ENCODE measurements at regions not wholly inside any gene's neighbourhood (a gene's known extent, or its start where the extent isn't known, plus 50 kb on each side); places are given as distances from the start of the nearest gene placed in this dataset.

GRCh38 chr2:193751299-193751698 is 1556.6 kb upstream of the TMEFF2 start:
- Histone ChIP-seq H3K36me3 (ENCODE audit: control insufficient read depth in 4 of 4, insufficient read depth in 4 of 4, low read length in 3 of 4) (no peaks in the 10 kb centered on the region), H3K4me3 (ENCODE audit: control insufficient read depth in 1 of 7, extremely low read depth in 1 of 7, insufficient read depth in 4 of 7, low read depth in 2 of 7, low read length in 6 of 7) (no peak overlapping the region), H3K4me1 (ENCODE audit: control extremely low read depth in 1 of 4, control insufficient read depth in 4 of 4, insufficient read depth in 4 of 4, low read length in 3 of 4) (no peaks in the 10 kb centered on the region), H3K27ac (ENCODE audit: insufficient read depth in 1 of 2, low read depth in 1 of 2, low read length in 2 of 2, poor library complexity in 1 of 2, severe bottlenecking in 2 of 2) (no peak overlapping the region), H3K9me3 (ENCODE audit: control extremely low read depth in 1 of 5, control insufficient read depth in 4 of 5, insufficient read depth in 2 of 5, low read depth in 1 of 5, low read length in 4 of 5) (no peaks in the 10 kb centered on the region), H3K27me3 (replicated peaks in 2 of 5; ENCODE audit: control insufficient read depth in 4 of 5, insufficient read depth in 5 of 5, low read length in 4 of 5) (no peaks in the 10 kb centered on the region)
- POLR2A ChIA-PET = no interaction called here
- DNase-seq = no peak
- CTCF ChIA-PET = no interaction called here
- no CpG with 5 or more reads among the region's 2 CpGs for WGBS (ENCODE audit: insufficient coverage)

GRCh38 chr2:193749485-193749884 is 1554.8 kb upstream of the TMEFF2 start:
- DNase-seq = no peak
- CTCF ChIA-PET = no interaction called here
- H3K4me1 ChIP-seq (ENCODE audit: control extremely low read depth in 1 of 4, control insufficient read depth in 4 of 4, insufficient read depth in 4 of 4, low read length in 3 of 4) = no peaks in the 10 kb centered on the region
- H3K27me3 ChIP-seq (replicated peaks in 2 of 5; ENCODE audit: control insufficient read depth in 4 of 5, insufficient read depth in 5 of 5, low read length in 4 of 5) = no peaks in the 10 kb centered on the region
- no peak overlapping the region for H3K4me3 ChIP-seq (ENCODE audit: control insufficient read depth in 1 of 7, extremely low read depth in 1 of 7, insufficient read depth in 4 of 7, low read depth in 2 of 7, low read length in 6 of 7)
- H3K36me3 ChIP-seq (ENCODE audit: control insufficient read depth in 4 of 4, insufficient read depth in 4 of 4, low read length in 3 of 4) = no peaks in the 10 kb centered on the region
- no peak overlapping the region for H3K27ac ChIP-seq (ENCODE audit: insufficient read depth in 1 of 2, low read depth in 1 of 2, low read length in 2 of 2, poor library complexity in 1 of 2, severe bottlenecking in 2 of 2)
- no peaks in the 10 kb centered on the region for H3K9me3 ChIP-seq (ENCODE audit: control extremely low read depth in 1 of 5, control insufficient read depth in 4 of 5, insufficient read depth in 2 of 5, low read depth in 1 of 5, low read length in 4 of 5)
- no CpG with 5 or more reads among the region's 2 CpGs for WGBS (ENCODE audit: insufficient coverage)
- POLR2A ChIA-PET = no interaction called here

- Histone ChIP-seq H3K27me3 (replicated peaks in 2 of 5; ENCODE audit: control insufficient read depth in 4 of 5, insufficient read depth in 5 of 5, low read length in 4 of 5) (no peaks in the 10 kb centered on the region), H3K36me3 (ENCODE audit: control insufficient read depth in 4 of 4, insufficient read depth in 4 of 4, low read length in 3 of 4) (no peaks in the 10 kb centered on the region), H3K27ac (ENCODE audit: insufficient read depth in 1 of 2, low read depth in 1 of 2, low read length in 2 of 2, poor library complexity in 1 of 2, severe bottlenecking in 2 of 2) (no peak overlapping the region), H3K4me1 (ENCODE audit: control extremely low read depth in 1 of 4, control insufficient read depth in 4 of 4, insufficient read depth in 4 of 4, low read length in 3 of 4) (no peaks in the 10 kb centered on the region), H3K9me3 (ENCODE audit: control extremely low read depth in 1 of 5, control insufficient read depth in 4 of 5, insufficient read depth in 2 of 5, low read depth in 1 of 5, low read length in 4 of 5) (no peaks in the 10 kb centered on the region), H3K4me3 (ENCODE audit: control insufficient read depth in 1 of 7, extremely low read depth in 1 of 7, insufficient read depth in 4 of 7, low read depth in 2 of 7, low read length in 6 of 7) (no peak overlapping the region)
- 50% methylated on average over 1 of the region's 4 CpGs for WGBS (ENCODE audit: insufficient coverage)
- ChIA-PET CTCF (no interaction called here), POLR2A (no interaction called here)
- DNase-seq = no peak
These were observed 1548.4 kb upstream of the TMEFF2 start for GRCh38 chr2:193743089-193743488.

- Histone ChIP-seq H3K4me1 (ENCODE audit: control extremely low read depth in 1 of 4, control insufficient read depth in 4 of 4, insufficient read depth in 4 of 4, low read length in 3 of 4) (no peaks in the 10 kb centered on the region), H3K9me3 (ENCODE audit: control extremely low read depth in 1 of 5, control insufficient read depth in 4 of 5, insufficient read depth in 2 of 5, low read depth in 1 of 5, low read length in 4 of 5) (no peaks in the 10 kb centered on the region), H3K36me3 (ENCODE audit: control insufficient read depth in 4 of 4, insufficient read depth in 4 of 4, low read length in 3 of 4) (no peaks in the 10 kb centered on the region), H3K27ac (ENCODE audit: insufficient read depth in 1 of 2, low read depth in 1 of 2, low read length in 2 of 2, poor library complexity in 1 of 2, severe bottlenecking in 2 of 2) (no peak overlapping the region), H3K4me3 (ENCODE audit: control insufficient read depth in 1 of 7, extremely low read depth in 1 of 7, insufficient read depth in 4 of 7, low read depth in 2 of 7, low read length in 6 of 7) (no peak overlapping the region), H3K27me3 (replicated peaks in 2 of 5; ENCODE audit: control insufficient read depth in 4 of 5, insufficient read depth in 5 of 5, low read length in 4 of 5) (no peaks in the 10 kb centered on the region)
- POLR2A ChIA-PET = no interaction called here
- CTCF ChIA-PET = interaction anchor here (0.6 kb wide), 1 partner anchor 1288 kb away, joined by 3 read pairs; no protein-coding TSS in a partner anchor
- 96% methylated on average over 3 of the region's 4 CpGs for WGBS (ENCODE audit: insufficient coverage)
- DNase-seq = no peak
These were observed 1544.2 kb upstream of the TMEFF2 start for GRCh38 chr2:193738892-193739291.

- Histone ChIP-seq H3K4me1 (ENCODE audit: control extremely low read depth in 1 of 4, control insufficient read depth in 4 of 4, insufficient read depth in 4 of 4, low read length in 3 of 4) (no peaks in the 10 kb centered on the region), H3K4me3 (ENCODE audit: control insufficient read depth in 1 of 7, extremely low read depth in 1 of 7, insufficient read depth in 4 of 7, low read depth in 2 of 7, low read length in 6 of 7) (no peak overlapping the region), H3K9me3 (ENCODE audit: control extremely low read depth in 1 of 5, control insufficient read depth in 4 of 5, insufficient read depth in 2 of 5, low read depth in 1 of 5, low read length in 4 of 5) (no peaks in the 10 kb centered on the region), H3K36me3 (ENCODE audit: control insufficient read depth in 4 of 4, insufficient read depth in 4 of 4, low read length in 3 of 4) (no peaks in the 10 kb centered on the region), H3K27ac (ENCODE audit: insufficient read depth in 1 of 2, low read depth in 1 of 2, low read length in 2 of 2, poor library complexity in 1 of 2, severe bottlenecking in 2 of 2) (no peak overlapping the region), H3K27me3 (replicated peaks in 2 of 5; ENCODE audit: control insufficient read depth in 4 of 5, insufficient read depth in 5 of 5, low read length in 4 of 5) (no peaks in the 10 kb centered on the region)
- ChIA-PET CTCF (no interaction called here), POLR2A (no interaction called here)
- no peak for DNase-seq
These were observed 1518.2 kb upstream of the TMEFF2 start for GRCh38 chr2:193712912-193713311.

GRCh38 chr2:193703411-193703810 is 1508.7 kb upstream of the TMEFF2 start:
- no peak overlapping the region for H3K4me3 ChIP-seq (ENCODE audit: control insufficient read depth in 1 of 7, extremely low read depth in 1 of 7, insufficient read depth in 4 of 7, low read depth in 2 of 7, low read length in 6 of 7)
- WGBS (ENCODE audit: insufficient coverage) = no CpG with 5 or more reads among the region's 2 CpGs
- H3K27me3 ChIP-seq (replicated peaks in 2 of 5; ENCODE audit: control insufficient read depth in 4 of 5, insufficient read depth in 5 of 5, low read length in 4 of 5) = no peaks in the 10 kb centered on the region
- ChIA-PET POLR2A (no interaction called here), CTCF (no interaction called here)
- H3K27ac ChIP-seq (ENCODE audit: insufficient read depth in 1 of 2, low read depth in 1 of 2, low read length in 2 of 2, poor library complexity in 1 of 2, severe bottlenecking in 2 of 2) = no peak overlapping the region
- no peaks in the 10 kb centered on the region for H3K9me3 ChIP-seq (ENCODE audit: control extremely low read depth in 1 of 5, control insufficient read depth in 4 of 5, insufficient read depth in 2 of 5, low read depth in 1 of 5, low read length in 4 of 5)
- no peak for DNase-seq
- no peaks in the 10 kb centered on the region for H3K4me1 ChIP-seq (ENCODE audit: control extremely low read depth in 1 of 4, control insufficient read depth in 4 of 4, insufficient read depth in 4 of 4, low read length in 3 of 4)
- H3K36me3 ChIP-seq (ENCODE audit: control insufficient read depth in 4 of 4, insufficient read depth in 4 of 4, low read length in 3 of 4) = no peaks in the 10 kb centered on the region

- POLR2A ChIA-PET = no interaction called here
- 100% methylated on average over 1 of the region's 3 CpGs for WGBS (ENCODE audit: insufficient coverage)
- Histone ChIP-seq H3K4me1 (ENCODE audit: control extremely low read depth in 1 of 4, control insufficient read depth in 4 of 4, insufficient read depth in 4 of 4, low read length in 3 of 4) (no peaks in the 10 kb centered on the region), H3K27me3 (replicated peaks in 2 of 5; ENCODE audit: control insufficient read depth in 4 of 5, insufficient read depth in 5 of 5, low read length in 4 of 5) (no peaks in the 10 kb centered on the region), H3K4me3 (ENCODE audit: control insufficient read depth in 1 of 7, extremely low read depth in 1 of 7, insufficient read depth in 4 of 7, low read depth in 2 of 7, low read length in 6 of 7) (no peak overlapping the region), H3K36me3 (ENCODE audit: control insufficient read depth in 4 of 4, insufficient read depth in 4 of 4, low read length in 3 of 4) (no peaks in the 10 kb centered on the region), H3K9me3 (ENCODE audit: control extremely low read depth in 1 of 5, control insufficient read depth in 4 of 5, insufficient read depth in 2 of 5, low read depth in 1 of 5, low read length in 4 of 5) (no peaks in the 10 kb centered on the region), H3K27ac (ENCODE audit: insufficient read depth in 1 of 2, low read depth in 1 of 2, low read length in 2 of 2, poor library complexity in 1 of 2, severe bottlenecking in 2 of 2) (no peak overlapping the region)
- DNase-seq = no peak
- CTCF ChIA-PET = no interaction called here
These were observed 1506.8 kb upstream of the TMEFF2 start for GRCh38 chr2:193701484-193701883.

Data from common myeloid progenitor, CD34-positive (primary cell).